Fibroblast of skin of left biceps (primary cell): ENCODE measurements at regions not wholly inside any gene's neighbourhood (a gene's known extent, or its start where the extent isn't known, plus 50 kb on each side); places are given as distances from the start of the nearest gene placed in this dataset.
"Not testable (repeated sequence)": the region's sequence is repeated elsewhere in the genome, so short reads cannot be mapped to it uniquely, and the experiment has no call there.

Experiments
- DNase-seq, 2 experiments: peaks; one replicate each; pipeline ENCODE4 v3.0.0-alpha.2; 2013; ENCODE audit warnings: low read depth in 2 of 2

GRCh38 chr6:150496629-150497028 lies 103.1 kb upstream of the PLEKHG1 start:
- no peak for DNase-seq

GRCh38 chr6:150499882-150500312 lies 99.8 kb upstream of the PLEKHG1 start:
- no peak for DNase-seq

GRCh38 chr6:150500568-150500967 lies 99.1 kb upstream of the PLEKHG1 start:
- DNase-seq: not testable (repeated sequence)

- no peak for DNase-seq
These were observed 96.6 kb upstream of the PLEKHG1 start for GRCh38 chr6:150503041-150503440.

GRCh38 chr6:150503586-150504339 lies 95.9 kb upstream of the PLEKHG1 start:
- DNase-seq: no peak

GRCh38 chr6:150507361-150507760 lies 92.3 kb upstream of the PLEKHG1 start:
- not testable (repeated sequence) for DNase-seq

- no peak for DNase-seq
These were observed 89.1 kb upstream of the PLEKHG1 start for GRCh38 chr6:150510576-150510975.

- DNase-seq: no peak
These were observed 88.4 kb upstream of the PLEKHG1 start for GRCh38 chr6:150511313-150511712.

GRCh38 chr6:150514806-150515380 lies 84.8 kb upstream of the PLEKHG1 start:
- DNase-seq: no peak

GRCh38 chr6:150516199-150516598 lies 83.5 kb upstream of the PLEKHG1 start:
- no peak for DNase-seq

GRCh38 chr6:150517175-150517574 lies 82.5 kb upstream of the PLEKHG1 start:
- DNase-seq: no peak

- no peak for DNase-seq
These were observed 78.2 kb upstream of the PLEKHG1 start for GRCh38 chr6:150521482-150521881.

GRCh38 chr6:150523216-150523615 lies 76.5 kb upstream of the PLEKHG1 start:
- DNase-seq: not testable (repeated sequence)

GRCh38 chr6:150525300-150525699 lies 74.4 kb upstream of the PLEKHG1 start:
- no peak for DNase-seq

GRCh38 chr6:150527100-150527499 lies 72.6 kb upstream of the PLEKHG1 start:
- no peak for DNase-seq

- peak in 1 of 2 experiments; percentile 10 for DNase-seq
These were observed 70.9 kb upstream of the PLEKHG1 start for GRCh38 chr6:150528648-150529285.

GRCh38 chr6:150529646-150530045 lies 70.0 kb upstream of the PLEKHG1 start:
- DNase-seq: no peak

GRCh38 chr6:150531957-150532356 lies 67.7 kb upstream of the PLEKHG1 start:
- no peak for DNase-seq

GRCh38 chr6:150534553-150534952 lies 65.1 kb upstream of the PLEKHG1 start:
- DNase-seq: no peak

- DNase-seq: no peak
These were observed 64.4 kb upstream of the PLEKHG1 start for GRCh38 chr6:150535151-150535804.

GRCh38 chr6:150535818-150536220 lies 63.9 kb upstream of the PLEKHG1 start:
- no peak for DNase-seq

GRCh38 chr6:150536835-150537234 lies 62.9 kb upstream of the PLEKHG1 start:
- no peak for DNase-seq
